Neural crest cell (in vitro differentiated cells): ENCODE measurements at regions not wholly inside any gene's neighbourhood (a gene's known extent, or its start where the extent isn't known, plus 50 kb on each side); places are given as distances from the start of the nearest gene placed in this dataset.

Source experiments
- DNase-seq: peaks from one replicate; pipeline ENCODE4 v3.0.0; 2021; ENCODE audit warnings: low read depth, mixed read lengths, low spot score
- H3K27ac Mint-ChIP-seq: one replicate; pipeline ENCODE4 v1.8.0; 2021; ENCODE audit warnings: mild to moderate bottlenecking, mixed read lengths; ENCODE audit not compliant: unreplicated experiment
- H3K27me3 Mint-ChIP-seq: 2 replicates; pipeline ENCODE4 v1.8.0; 2021; ENCODE audit warnings: low read depth, mild to moderate bottlenecking, mixed read lengths
- H3K36me3 Mint-ChIP-seq: 2 replicates; pipeline ENCODE4 v1.8.0; 2021; ENCODE audit warnings: low read depth, mild to moderate bottlenecking, mixed read lengths
- H3K4me1 Mint-ChIP-seq: 2 replicates; pipeline ENCODE4 v1.8.0; 2021; ENCODE audit warnings: mixed read lengths
- H3K4me3 Mint-ChIP-seq: one replicate; pipeline ENCODE4 v1.8.0; 2021; ENCODE audit warnings: mild to moderate bottlenecking, mixed read lengths
- H3K9me3 Mint-ChIP-seq: 2 replicates; pipeline ENCODE4 v1.8.0; 2021; ENCODE audit warnings: mixed read lengths
- TF ChIP-seq, protein P1 (sequence below): fragments of 200-600 bp; sonication (generic); conservative IDR thresholded peaks from 2 replicates; pipeline ENCODE4 v1.5.0; 2021; ENCODE audit warnings: antibody characterized with exemption, mild to moderate bottlenecking

- DNase-seq: no peak
- peaks cover 2% of the 10 kb centered on the region for H3K9me3 Mint-ChIP-seq
- H3K36me3 Mint-ChIP-seq: no peaks in the 10 kb centered on the region
- no peak overlapping the region for H3K4me3 Mint-ChIP-seq
- H3K4me1 Mint-ChIP-seq: no peaks in the 10 kb centered on the region
- H3K27me3 Mint-ChIP-seq: no peaks in the 10 kb centered on the region
- no peak overlapping the region for H3K27ac Mint-ChIP-seq
- TF ChIP-seq, protein P1, sequence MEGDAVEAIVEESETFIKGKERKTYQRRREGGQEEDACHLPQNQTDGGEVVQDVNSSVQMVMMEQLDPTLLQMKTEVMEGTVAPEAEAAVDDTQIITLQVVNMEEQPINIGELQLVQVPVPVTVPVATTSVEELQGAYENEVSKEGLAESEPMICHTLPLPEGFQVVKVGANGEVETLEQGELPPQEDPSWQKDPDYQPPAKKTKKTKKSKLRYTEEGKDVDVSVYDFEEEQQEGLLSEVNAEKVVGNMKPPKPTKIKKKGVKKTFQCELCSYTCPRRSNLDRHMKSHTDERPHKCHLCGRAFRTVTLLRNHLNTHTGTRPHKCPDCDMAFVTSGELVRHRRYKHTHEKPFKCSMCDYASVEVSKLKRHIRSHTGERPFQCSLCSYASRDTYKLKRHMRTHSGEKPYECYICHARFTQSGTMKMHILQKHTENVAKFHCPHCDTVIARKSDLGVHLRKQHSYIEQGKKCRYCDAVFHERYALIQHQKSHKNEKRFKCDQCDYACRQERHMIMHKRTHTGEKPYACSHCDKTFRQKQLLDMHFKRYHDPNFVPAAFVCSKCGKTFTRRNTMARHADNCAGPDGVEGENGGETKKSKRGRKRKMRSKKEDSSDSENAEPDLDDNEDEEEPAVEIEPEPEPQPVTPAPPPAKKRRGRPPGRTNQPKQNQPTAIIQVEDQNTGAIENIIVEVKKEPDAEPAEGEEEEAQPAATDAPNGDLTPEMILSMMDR: no peak
These were observed 800.0 kb downstream of the SLITRK6 start for GRCh38 chr13:84999252-84999651.

- no peaks in the 10 kb centered on the region for H3K27me3 Mint-ChIP-seq
- no peaks in the 10 kb centered on the region for H3K4me1 Mint-ChIP-seq
- DNase-seq: no peak
- H3K4me3 Mint-ChIP-seq: no peak overlapping the region
- H3K36me3 Mint-ChIP-seq: no peaks in the 10 kb centered on the region
- TF ChIP-seq, protein P1: no peak
- H3K27ac Mint-ChIP-seq: no peak overlapping the region
- H3K9me3 Mint-ChIP-seq: peaks cover 2% of the 10 kb centered on the region
These were observed 800.5 kb downstream of the SLITRK6 start for GRCh38 chr13:84998681-84999080.

GRCh38 chr13:84997858-84998257 is 801.4 kb downstream of the SLITRK6 start:
- peaks cover 2% of the 10 kb centered on the region for H3K9me3 Mint-ChIP-seq
- H3K4me3 Mint-ChIP-seq: no peak overlapping the region
- DNase-seq: no peak
- no peaks in the 10 kb centered on the region for H3K4me1 Mint-ChIP-seq
- TF ChIP-seq, protein P1: no peak
- no peaks in the 10 kb centered on the region for H3K27me3 Mint-ChIP-seq
- no peak overlapping the region for H3K27ac Mint-ChIP-seq
- H3K36me3 Mint-ChIP-seq: no peaks in the 10 kb centered on the region

DNA sequence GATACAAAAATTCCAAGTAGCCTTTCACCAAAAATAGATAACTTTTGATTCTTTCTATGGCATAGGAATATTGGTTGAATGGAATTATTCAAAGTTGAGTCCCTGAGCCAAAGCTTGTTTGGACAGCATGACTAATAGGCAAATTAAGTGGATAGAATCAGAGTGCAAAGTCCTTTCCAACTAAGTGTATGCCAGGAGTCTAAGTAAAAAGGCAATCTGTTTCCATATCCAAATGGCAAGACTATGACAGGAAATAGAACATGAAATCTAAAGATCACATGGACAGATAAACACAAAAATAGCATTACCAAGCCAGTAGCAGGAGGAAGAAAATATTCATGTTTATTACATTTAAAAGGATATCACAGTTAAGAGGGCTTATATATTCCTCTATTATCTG is 804.6 kb downstream of the SLITRK6 start:
- Mint-ChIP-seq H3K4me1 (no peaks in the 10 kb centered on the region), H3K27ac (no peak overlapping the region), H3K36me3 (no peaks in the 10 kb centered on the region), H3K27me3 (no peaks in the 10 kb centered on the region), H3K4me3 (no peak overlapping the region), H3K9me3 (peaks cover 1% of the 10 kb centered on the region)
- DNase-seq: no peak
- TF ChIP-seq, protein P1: no peak

DNA sequence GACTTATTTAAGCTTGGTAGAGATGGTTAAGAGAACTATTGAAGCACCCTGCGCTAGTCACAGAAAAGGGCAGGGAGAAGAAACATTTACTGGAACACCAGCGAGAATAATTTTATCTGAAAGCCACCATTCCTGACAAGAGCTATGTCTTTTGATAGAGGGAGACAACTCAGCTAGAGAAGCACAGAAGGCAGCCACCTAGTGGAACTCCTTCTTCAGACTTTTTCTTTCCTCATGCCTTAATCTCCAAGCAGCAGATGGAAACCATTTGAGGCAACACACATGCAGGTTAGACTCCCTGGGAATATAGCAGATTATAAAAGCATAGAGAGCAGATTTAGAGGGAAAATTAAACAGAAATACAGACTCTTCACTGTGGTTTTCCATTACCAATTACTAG is 813.4 kb downstream of the SLITRK6 start:
- Mint-ChIP-seq H3K4me3 (no peak overlapping the region), H3K4me1 (no peaks in the 10 kb centered on the region)

More for the DNA sequence above, 813.4 kb downstream of the SLITRK6 start:
- no peaks in the 10 kb centered on the region for H3K36me3 Mint-ChIP-seq
- TF ChIP-seq, protein P1: no peak
- H3K9me3 Mint-ChIP-seq: peaks cover 4% of the 10 kb centered on the region
- no peak overlapping the region for H3K27ac Mint-ChIP-seq
- DNase-seq: no peak
- H3K27me3 Mint-ChIP-seq: no peaks in the 10 kb centered on the region
